ENCODE measurements at regions not wholly inside any gene's neighbourhood (a gene's known extent, or its start where the extent isn't known, plus 50 kb on each side); places are given as distances from the start of the nearest gene placed in this dataset.

- intact Hi-C loops (cut with micrococcal nuclease), result no loop called here
- Histone ChIP-seq H3K36me3 (ENCODE audit: control insufficient read depth in 1 of 2, insufficient read depth in 2 of 2, low read length in 2 of 2) (no peaks in the 10 kb centered on the region), H3K79me2 (ENCODE audit: insufficient read depth, low read length) (no peaks in the 10 kb centered on the region), H3K4me2 (ENCODE audit: low read length) (no peak overlapping the region), H3K4me1 (ENCODE audit: control insufficient read depth in 1 of 2, insufficient read depth in 2 of 2, low read length in 2 of 2) (peaks cover 0 to 24% of the 10 kb centered on the region in 2 experiments; a peak in 2 of 4 replicates), H3K27ac (ENCODE audit: low read depth, low read length) (no peak overlapping the region), H3K9me3 (ENCODE audit: control insufficient read depth in 1 of 2, insufficient read depth in 1 of 2, low read depth in 1 of 2, low read length in 2 of 2) (no peaks in the 10 kb centered on the region), H3K27me3 (ENCODE audit: insufficient read depth, low read length) (no peaks in the 10 kb centered on the region), H4K20me1 (ENCODE audit: insufficient read depth) (no peaks in the 10 kb centered on the region), H3K9me2 (ENCODE audit: insufficient read depth) (no peaks in the 10 kb centered on the region), H2AFZ (ENCODE audit: low read depth, low read length, poor library complexity, severe bottlenecking) (no peak overlapping the region), H3K9ac (ENCODE audit: low read length) (no peak overlapping the region), H3K4me3 (replicated peaks in 1 of 2; ENCODE audit: low read depth in 1 of 2, low read length in 2 of 2) (no peak overlapping the region)
- no peak for DNase-seq (ENCODE audit: low read depth, low spot score)
- ChIA-PET POLR2A (no interaction called here), CTCF (no interaction called here), RAD21 (ENCODE audit: low non-redundant PET in 1 of 2, low total read pairs in 2 of 2, uncharacterized antibody in 2 of 2, unreplicated experiment in 2 of 2) (no interaction called here)
- no TSS peak for BruUV-seq (replicated peaks)
- no peak for ATAC-seq
- TF ChIP-seq CTCF (IDR thresholded peaks at IDR 0.05 in 2 of 3, conservative IDR thresholded peaks at IDR 0.05 in 1 of 3; ENCODE audit: borderline replicate concordance in 1 of 3, insufficient read depth in 1 of 3, low read depth in 2 of 3, low read length in 2 of 3) (no peak), SIN3A (IDR thresholded peaks at IDR 0.05; ENCODE audit: low read depth) (no peak), ZNF274 (IDR thresholded peaks at IDR 0.05; ENCODE audit: low read depth, low read length) (no peak), TCF7L2 (IDR thresholded peaks at IDR 0.05; ENCODE audit: borderline replicate concordance, extremely low read depth, insufficient read depth, insufficient read length) (no peak), ZFX (IDR thresholded peaks at IDR 0.05) (no peak), JUND (IDR thresholded peaks at IDR 0.05) (no peak), EZH2phosphoT487 (IDR thresholded peaks at IDR 0.05; ENCODE audit: borderline replicate concordance) (no peak), ELF1 (IDR thresholded peaks at IDR 0.05; ENCODE audit: borderline replicate concordance, low read depth) (no peak), MAX (IDR thresholded peaks at IDR 0.05) (no peak)
These were observed 53.5 kb downstream of the MAGEF1 start for GRCh38 chr3:184658223-184658928.

All from HCT116 (cell line).